Esophagus squamous epithelium (tissue), 5 donors: ENCODE measurements at regions not wholly inside any gene's neighbourhood (a gene's known extent, or its start where the extent isn't known, plus 50 kb on each side); places are given as distances from the start of the nearest gene placed in this dataset.

ENCODE experiments used
- DNase-seq: peaks from one replicate; lab custom pipeline; 2025; lab: John Stamatoyannopoulos, UW
- H3K27ac ChIP-seq, 4 donors: fragments of 200-600 bp; sonication (generic); one replicate each; pipeline ENCODE4 v1.5.1; 2016 to 2019; ENCODE audit warnings: mild to moderate bottlenecking in 1 of 4
- H3K27me3 ChIP-seq, 4 donors: fragments of 200-600 bp; sonication (generic); 1 replicate in 3 of 4; 2 replicates in 1 of 4; pipeline versions ENCODE4 v1.5.1 to v1.6.0; 2017 to 2021; ENCODE audit warnings: antibody characterized with exemption in 1 of 4
- H3K36me3 ChIP-seq, 3 donors: fragments of 200-600 bp; sonication (generic); one replicate each; pipeline ENCODE4 v1.5.1; 2016 to 2019
- H3K4me1 ChIP-seq, 3 donors: fragments of 200-600 bp; sonication (generic); one replicate each; pipeline ENCODE4 v1.5.1; 2017 to 2019
- H3K4me3 ChIP-seq, 4 donors: fragments of 200-600 bp; sonication (generic); 1 replicate in 3 of 4; 2 replicates in 1 of 4; pipeline ENCODE4 v1.5.1; 2016 to 2019; ENCODE audit warnings: mild to moderate bottlenecking in 2 of 4, moderate library complexity in 1 of 4
- H3K9me3 ChIP-seq, 3 donors: fragments of 200-600 bp; sonication (generic); one replicate each; pipeline ENCODE4 v1.5.1; 2016 to 2019
- CTCF ChIP-seq, 6 experiments: fragments of 450-650 bp in 4 of 6; fragments of 200-600 bp in 2 of 6; sonication (generic) in 2 of 6; IDR thresholded peaks; one replicate each; pipeline ENCODE4 v1.5.1; 2016 to 2019; ENCODE audit warnings: antibody characterized with exemption in 6 of 6, mild to moderate bottlenecking in 4 of 6, moderate library complexity in 4 of 6
- POLR2A ChIP-seq, 4 donors: fragments of 450-650 bp; IDR thresholded peaks; one replicate each; pipeline ENCODE4 v1.6.1; 2017; ENCODE audit warnings: antibody characterized with exemption in 4 of 4, mild to moderate bottlenecking in 4 of 4, moderate library complexity in 3 of 4
- WGBS, 2 donors: methylation state at CpG; one replicate each; pipeline ENCODE4 v1.1.5; 2018; 5-methylcytosine and 5-hydroxymethylcytosine counted together
- intact Hi-C: fragments of 100-400 bp; cut with DNase I; formaldehyde crosslinking; loops from one replicate; pipeline ENCODE4 v1.15.0; 2022
- donor health status: DM: yes; HTN: yes; CAD: no.

- Histone ChIP-seq H3K4me3 (no peak overlapping the region), H3K9me3 (no peaks in the 10 kb centered on the region), H3K27ac (no peak overlapping the region), H3K27me3 (peaks cover 0 to 4% (median 0%) of the 10 kb centered on the region in 4 donors), H3K4me1 (peaks cover 0 to 14% (median 4%) of the 10 kb centered on the region in 3 donors), H3K36me3 (no peaks in the 10 kb centered on the region)
- no peak for DNase-seq
- TF ChIP-seq POLR2A (IDR thresholded peaks at IDR 0.05), result no peak
- TF ChIP-seq CTCF (IDR thresholded peaks at IDR 0.05), result no peak
- WGBS, 2 donors, result 79 to 84% methylated on average over 7 of the region's 7 CpGs
- intact Hi-C loops, result no loop called here
These were observed 81.0 kb upstream of the UBAC2 start for GRCh38 chr13:99119656-99120055.

- Histone ChIP-seq H3K36me3 (no peaks in the 10 kb centered on the region), H3K27ac (no peak overlapping the region), H3K4me1 (peaks cover 0 to 22% (median 6%) of the 10 kb centered on the region in 3 donors), H3K4me3 (no peak overlapping the region), H3K9me3 (no peaks in the 10 kb centered on the region), H3K27me3 (peaks cover 0 to 4% (median 0%) of the 10 kb centered on the region in 4 donors)
- WGBS, 2 donors, result 76 to 92% methylated on average over 1 of the region's 1 CpG
- TF ChIP-seq POLR2A (IDR thresholded peaks at IDR 0.05) (no peak), CTCF (IDR thresholded peaks at IDR 0.05) (no peak)
- intact Hi-C loops, result no loop called here
- no peak for DNase-seq
These were observed 79.9 kb upstream of the UBAC2 start for GRCh38 chr13:99120751-99121150.

- no peak for TF ChIP-seq CTCF (IDR thresholded peaks at IDR 0.05)
- no peak for TF ChIP-seq POLR2A (IDR thresholded peaks at IDR 0.05)
These were observed 78.5 kb upstream of the UBAC2 start for GRCh38 chr13:99122171-99122570.

GRCh38 chr13:99123101-99124045, 77.3 kb upstream of the UBAC2 start:
- Histone ChIP-seq H3K27me3 (peaks cover 0 to 4% (median 0%) of the 10 kb centered on the region in 4 donors), H3K4me3 (no peak overlapping the region), H3K27ac (no peak overlapping the region), H3K9me3 (no peaks in the 10 kb centered on the region), H3K36me3 (no peaks in the 10 kb centered on the region), H3K4me1 (peaks cover 0 to 22% (median 6%) of the 10 kb centered on the region in 3 donors)
- intact Hi-C loops, result no loop called here
- no peak for DNase-seq
- no peak for TF ChIP-seq CTCF (IDR thresholded peaks at IDR 0.05)
- no peak for TF ChIP-seq POLR2A (IDR thresholded peaks at IDR 0.05)
- 81 to 84% methylated on average over 11 to 13 of the region's 14 CpGs for WGBS, 2 donors

More at GRCh38 chr13:99122171-99122570, 78.5 kb upstream of the UBAC2 start:
- H3K9me3 ChIP-seq, result no peaks in the 10 kb centered on the region
- intact Hi-C loops, result no loop called here
- no peak for DNase-seq
- H3K36me3 ChIP-seq, result no peaks in the 10 kb centered on the region
- H3K27me3 ChIP-seq, result peaks cover 0 to 4% (median 0%) of the 10 kb centered on the region in 4 donors
- no peak overlapping the region for H3K4me3 ChIP-seq
- WGBS, 2 donors, result 56 to 63% methylated on average over 2 of the region's 2 CpGs
- H3K27ac ChIP-seq, result no peak overlapping the region
- peaks cover 0 to 22% (median 6%) of the 10 kb centered on the region in 3 donors for H3K4me1 ChIP-seq

GRCh38 chr13:99124046-99124400, 76.6 kb upstream of the UBAC2 start:
- Histone ChIP-seq H3K4me3 (no peak overlapping the region), H3K27me3 (peaks cover 0 to 4% (median 0%) of the 10 kb centered on the region in 4 donors), H3K27ac (no peak overlapping the region), H3K4me1 (peaks cover 0 to 22% (median 6%) of the 10 kb centered on the region in 3 donors), H3K36me3 (no peaks in the 10 kb centered on the region), H3K9me3 (no peaks in the 10 kb centered on the region)
- intact Hi-C loops, result no loop called here
- DNase-seq, result no peak
- TF ChIP-seq POLR2A (IDR thresholded peaks at IDR 0.05), result no peak
- TF ChIP-seq CTCF (IDR thresholded peaks at IDR 0.05), result no peak
- WGBS, 2 donors, result 64 to 67% methylated on average over 1 of the region's 1 CpG
